ACHN (cell line): ENCODE measurements at regions not wholly inside any gene's neighbourhood (a gene's known extent, or its start where the extent isn't known, plus 50 kb on each side); places are given as distances from the start of the nearest gene placed in this dataset.

Experiments used
- DNase-seq: peaks from one replicate; pipeline ENCODE4 v3.0.0-alpha.2; 2015
- in situ Hi-C: cut with HindIII; loops from 2 replicates; pipeline ENCODE4 v1.10.0; 2017; ENCODE audit warnings: low sequenced_read_pairs, low pct_ligation_motif_present, low pct_unique_long_range_greater_than_20kb

GRCh38 chr14:98725191-98725590, 546.8 kb downstream of the BCL11B start:
- no peak for DNase-seq
- in situ Hi-C loops: no loop called here

GRCh38 chr14:98725676-98726075, 546.3 kb downstream of the BCL11B start:
- in situ Hi-C loops: no loop called here

GRCh38 chr14:98726585-98727405, 545.2 kb downstream of the BCL11B start:
- in situ Hi-C loops: no loop called here
- DNase-seq: no peak

More at GRCh38 chr14:98725676-98726075, 546.3 kb downstream of the BCL11B start:
- no peak for DNase-seq

- in situ Hi-C loops: no loop called here
- no peak for DNase-seq
These were observed 544.0 kb downstream of the BCL11B start for GRCh38 chr14:98728024-98728423.

- in situ Hi-C loops: no loop called here
- no peak for DNase-seq
These were observed 543.2 kb downstream of the BCL11B start for GRCh38 chr14:98728836-98729235.

GRCh38 chr14:98731286-98731685, 540.7 kb downstream of the BCL11B start:
- in situ Hi-C loops: no loop called here
- no peak for DNase-seq

- in situ Hi-C loops: no loop called here
- no peak for DNase-seq
These were observed 540.3 kb downstream of the BCL11B start for GRCh38 chr14:98731701-98732100.

- in situ Hi-C loops: no loop called here
These were observed 538.5 kb downstream of the BCL11B start for GRCh38 chr14:98733536-98733935.

GRCh38 chr14:98736701-98737338, 535.2 kb downstream of the BCL11B start:
- in situ Hi-C loops: no loop called here

More at GRCh38 chr14:98733536-98733935, 538.5 kb downstream of the BCL11B start:
- no peak for DNase-seq

GRCh38 chr14:98741523-98741922, 530.5 kb downstream of the BCL11B start:
- in situ Hi-C loops: no loop called here
- no peak for DNase-seq

More at GRCh38 chr14:98736701-98737338, 535.2 kb downstream of the BCL11B start:
- no peak for DNase-seq

- no peak for DNase-seq
- in situ Hi-C loops: no loop called here
These were observed 530.0 kb downstream of the BCL11B start for GRCh38 chr14:98742001-98742400.

- in situ Hi-C loops: no loop called here
- no peak for DNase-seq
These were observed 528.5 kb downstream of the BCL11B start for GRCh38 chr14:98743536-98743935.

- in situ Hi-C loops: no loop called here
- DNase-seq: no peak
These were observed 523.0 kb downstream of the BCL11B start for GRCh38 chr14:98748966-98749365.

- in situ Hi-C loops: no loop called here
- no peak for DNase-seq
These were observed 520.9 kb downstream of the BCL11B start for GRCh38 chr14:98751110-98751509.

- in situ Hi-C loops: no loop called here
- no peak for DNase-seq
These were observed 519.3 kb downstream of the BCL11B start for GRCh38 chr14:98752660-98753059.

- DNase-seq: no peak
- in situ Hi-C loops: no loop called here
These were observed 517.5 kb downstream of the BCL11B start for GRCh38 chr14:98754343-98755020.

GRCh38 chr14:98756749-98757148, 515.2 kb downstream of the BCL11B start:
- in situ Hi-C loops: no loop called here
- no peak for DNase-seq

- in situ Hi-C loops: no loop called here
- no peak for DNase-seq
These were observed 513.6 kb downstream of the BCL11B start for GRCh38 chr14:98758440-98758839.

- no peak for DNase-seq
- in situ Hi-C loops: no loop called here
These were observed 510.0 kb downstream of the BCL11B start for GRCh38 chr14:98761993-98762392.
